CD14-positive monocyte (primary cell): ENCODE measurements at regions not wholly inside any gene's neighbourhood (a gene's known extent, or its start where the extent isn't known, plus 50 kb on each side); places are given as distances from the start of the nearest gene placed in this dataset.

ENCODE experiments used
- DNase-seq, 3 donors: peaks; one replicate each; pipeline ENCODE4 v3.0.0-alpha.2; 2011 to 2022
- H2AFZ ChIP-seq: 2 replicates; pipeline ENCODE4 v1.6.0; 2012; ENCODE audit warnings: mild to moderate bottlenecking, low read depth, low read length, inconsistent platforms; ENCODE audit not compliant: insufficient read depth, poor library complexity, severe bottlenecking
- H3K27ac ChIP-seq, 2 donors: 1 replicate in 1 of 2; 2 replicates in 1 of 2; pipeline ENCODE4 v1.5.1; 2012 to 2013; ENCODE audit warnings: low read length in 2 of 2, control low read depth in 1 of 2, inconsistent platforms in 1 of 2, low read depth in 1 of 2, mild to moderate bottlenecking in 1 of 2
- H3K27me3 ChIP-seq, 2 donors: one replicate each; pipeline versions ENCODE4 v1.6.0 to v1.6.1; 2011 to 2013; ENCODE audit warnings: low read length in 2 of 2; ENCODE audit not compliant: control insufficient read depth in 2 of 2, insufficient read depth in 2 of 2
- H3K36me3 ChIP-seq, 2 donors: replicated peaks in 1 of 2; 1 replicate in 1 of 2; 2 replicates in 1 of 2; pipeline versions ENCODE4 v1.5.1 to v1.6.1; 2012 to 2013; ENCODE audit warnings: low read length in 2 of 2, control low read depth in 1 of 2, inconsistent platforms in 1 of 2, mild to moderate bottlenecking in 1 of 2; ENCODE audit not compliant: insufficient read depth in 2 of 2, control insufficient read depth in 1 of 2
- H3K4me1 ChIP-seq, 2 donors: 1 replicate in 1 of 2; 2 replicates in 1 of 2; pipeline versions ENCODE4 v1.5.1 to v1.6.1; 2012 to 2013; ENCODE audit warnings: low read length in 2 of 2, control low read depth in 1 of 2, inconsistent platforms in 1 of 2, mild to moderate bottlenecking in 1 of 2, moderate library complexity in 1 of 2; ENCODE audit not compliant: insufficient read depth in 2 of 2, control insufficient read depth in 1 of 2
- H3K4me2 ChIP-seq: replicated peaks from 2 replicates; pipeline ENCODE3; 2012; ENCODE audit warnings: low read length, moderate library complexity, mild to moderate bottlenecking; ENCODE audit not compliant: poor library complexity, severe bottlenecking; ENCODE audit errors: extremely low read depth
- H3K4me3 ChIP-seq, 3 experiments: fragments of 200-600 bp in 1 of 3; sonication (generic) in 1 of 3; replicated peaks in 1 of 3; 1 replicate in 2 of 3; 2 replicates in 1 of 3; pipeline ENCODE4 v1.5.1; 2011 to 2013; ENCODE audit warnings: low read length in 3 of 3, mild to moderate bottlenecking in 3 of 3, control low read depth in 2 of 3, low read depth in 2 of 3, inconsistent platforms in 1 of 3, moderate library complexity in 1 of 3
- H3K79me2 ChIP-seq: 2 replicates; pipeline ENCODE4 v1.6.0; 2012; ENCODE audit warnings: mild to moderate bottlenecking, control low read depth, inconsistent platforms, low read length, moderate library complexity; ENCODE audit not compliant: insufficient read depth
- H3K9ac ChIP-seq: 2 replicates; pipeline ENCODE4 v1.6.0; 2017; ENCODE audit warnings: low read length, mild to moderate bottlenecking; ENCODE audit not compliant: insufficient read depth, poor library complexity, severe bottlenecking
- H3K9me3 ChIP-seq, 2 donors: replicated peaks in 1 of 2; 1 replicate in 1 of 2; 2 replicates in 1 of 2; pipeline versions ENCODE4 v1.5.1 to v1.6.1; 2012 to 2013; ENCODE audit warnings: low read length in 2 of 2, control low read depth in 1 of 2; ENCODE audit not compliant: control insufficient read depth in 1 of 2, insufficient read depth in 1 of 2
- H4K20me1 ChIP-seq: 2 replicates; pipeline ENCODE4 v1.6.0; 2012; ENCODE audit warnings: mild to moderate bottlenecking, low read length, control low read depth, moderate library complexity; ENCODE audit not compliant: insufficient read depth
- H3K27ac Mint-ChIP-seq, 7 donors: one replicate each; pipeline ENCODE4 v1.8.0; 2020; ENCODE audit warnings: mild to moderate bottlenecking in 7 of 7, mixed read lengths in 7 of 7, moderate library complexity in 6 of 7, inconsistent platforms in 2 of 7
- H3K27me3 Mint-ChIP-seq, 3 donors: one replicate each; pipeline ENCODE4 v1.8.0; 2021 to 2022; ENCODE audit warnings: low read depth in 3 of 3, mild to moderate bottlenecking in 3 of 3, mixed read lengths in 3 of 3, moderate library complexity in 3 of 3, inconsistent platforms in 1 of 3
- H3K36me3 Mint-ChIP-seq, 2 donors: one replicate each; pipeline ENCODE4 v1.8.0; 2020; ENCODE audit warnings: mixed read lengths in 2 of 2, inconsistent platforms in 1 of 2, mild to moderate bottlenecking in 1 of 2
- H3K4me1 Mint-ChIP-seq: one replicate; pipeline ENCODE4 v1.8.0; 2020; ENCODE audit warnings: mild to moderate bottlenecking, mixed read lengths
- H3K4me3 Mint-ChIP-seq, 2 donors: one replicate each; pipeline ENCODE4 v1.8.0; 2020; ENCODE audit warnings: mild to moderate bottlenecking in 2 of 2, mixed read lengths in 2 of 2, moderate library complexity in 1 of 2
- H3K9me3 Mint-ChIP-seq, 7 donors: one replicate each; pipeline ENCODE4 v1.8.0; 2020 to 2022; ENCODE audit warnings: mixed read lengths in 7 of 7, mild to moderate bottlenecking in 6 of 7, moderate library complexity in 6 of 7, inconsistent platforms in 2 of 7
- intact Hi-C, 2 donors: fragments of 100-400 bp; cut with micrococcal nuclease; formaldehyde crosslinking; loops; one replicate each; pipeline versions ENCODE4 v1.15.0 to v1.15.1; 2023
- TF ChIP-seq, protein P1 (sequence below): fragments of 200-600 bp; IDR thresholded peaks from one replicate; pipeline ENCODE4 v1.8.0; 2022; ENCODE audit warnings: antibody characterized with exemption, mild to moderate bottlenecking

GRCh38 chr3:117407317-117407716 is 697.7 kb downstream of the TUSC7 start:
- no peak for DNase-seq
- Mint-ChIP-seq H3K27ac (no peak overlapping the region), H3K4me3 (no peak overlapping the region), H3K4me1 (peaks cover 21% of the 10 kb centered on the region), H3K27me3 (peaks cover 2% of the 10 kb centered on the region in 3 donors), H3K36me3 (no peaks in the 10 kb centered on the region), H3K9me3 (peaks cover 0 to 4% (median 3%) of the 10 kb centered on the region in 7 donors)
- Histone ChIP-seq H3K79me2 (no peaks in the 10 kb centered on the region), H3K9me3 (no peaks in the 10 kb centered on the region), H3K4me1 (peaks cover 9 to 19% of the 10 kb centered on the region in 2 donors), H3K4me3 (no peak overlapping the region), H3K4me2 (no peak overlapping the region), H3K27me3 (no peaks in the 10 kb centered on the region), H2AFZ (no peak overlapping the region), H3K9ac (no peak overlapping the region), H4K20me1 (no peaks in the 10 kb centered on the region), H3K36me3 (no peaks in the 10 kb centered on the region), H3K27ac (no peak overlapping the region)
- TF ChIP-seq, protein P1, sequence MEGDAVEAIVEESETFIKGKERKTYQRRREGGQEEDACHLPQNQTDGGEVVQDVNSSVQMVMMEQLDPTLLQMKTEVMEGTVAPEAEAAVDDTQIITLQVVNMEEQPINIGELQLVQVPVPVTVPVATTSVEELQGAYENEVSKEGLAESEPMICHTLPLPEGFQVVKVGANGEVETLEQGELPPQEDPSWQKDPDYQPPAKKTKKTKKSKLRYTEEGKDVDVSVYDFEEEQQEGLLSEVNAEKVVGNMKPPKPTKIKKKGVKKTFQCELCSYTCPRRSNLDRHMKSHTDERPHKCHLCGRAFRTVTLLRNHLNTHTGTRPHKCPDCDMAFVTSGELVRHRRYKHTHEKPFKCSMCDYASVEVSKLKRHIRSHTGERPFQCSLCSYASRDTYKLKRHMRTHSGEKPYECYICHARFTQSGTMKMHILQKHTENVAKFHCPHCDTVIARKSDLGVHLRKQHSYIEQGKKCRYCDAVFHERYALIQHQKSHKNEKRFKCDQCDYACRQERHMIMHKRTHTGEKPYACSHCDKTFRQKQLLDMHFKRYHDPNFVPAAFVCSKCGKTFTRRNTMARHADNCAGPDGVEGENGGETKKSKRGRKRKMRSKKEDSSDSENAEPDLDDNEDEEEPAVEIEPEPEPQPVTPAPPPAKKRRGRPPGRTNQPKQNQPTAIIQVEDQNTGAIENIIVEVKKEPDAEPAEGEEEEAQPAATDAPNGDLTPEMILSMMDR: peak; percentile 20
- intact Hi-C loops: no loop called here

DNA sequence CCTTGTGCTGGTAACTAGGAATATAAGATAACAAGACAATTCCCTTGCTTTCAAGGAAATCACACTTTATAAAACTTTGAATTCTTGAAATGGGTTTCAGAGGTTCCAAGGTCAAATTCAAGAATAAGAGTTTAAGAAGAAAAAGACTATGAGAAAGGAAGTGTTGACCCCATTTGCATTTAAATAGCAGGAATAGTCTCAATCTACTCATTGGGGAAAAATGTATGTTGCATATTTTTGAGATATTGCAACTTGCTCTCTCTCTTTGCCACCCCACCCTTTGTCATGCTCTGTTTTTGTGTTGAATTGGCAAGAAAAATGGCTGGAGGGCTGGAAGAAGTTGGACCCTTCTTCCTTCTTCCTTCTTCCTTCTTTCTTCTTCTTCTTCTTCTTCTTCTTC is 699.2 kb downstream of the TUSC7 start:
- peaks cover 0 to 4% (median 3%) of the 10 kb centered on the region in 7 donors for H3K9me3 Mint-ChIP-seq
- intact Hi-C loops: no loop called here
- TF ChIP-seq, protein P1: no peak
- H3K4me1 ChIP-seq: peaks cover 9 to 19% of the 10 kb centered on the region in 2 donors
- H3K4me3 ChIP-seq: no peak overlapping the region
- H3K4me1 Mint-ChIP-seq: peaks cover 21% of the 10 kb centered on the region
- no peaks in the 10 kb centered on the region for H3K27me3 ChIP-seq
- no peak overlapping the region for H3K27ac Mint-ChIP-seq
- no peak overlapping the region for H3K4me2 ChIP-seq
- no peak overlapping the region for H3K9ac ChIP-seq
- no peak overlapping the region for H3K27ac ChIP-seq
- H3K79me2 ChIP-seq: no peaks in the 10 kb centered on the region
- no peak overlapping the region for H3K4me3 Mint-ChIP-seq
- no peaks in the 10 kb centered on the region for H3K36me3 ChIP-seq
- no peaks in the 10 kb centered on the region for H3K9me3 ChIP-seq
- no peak for DNase-seq
- no peaks in the 10 kb centered on the region for H4K20me1 ChIP-seq
- H2AFZ ChIP-seq: no peak overlapping the region
- H3K36me3 Mint-ChIP-seq: no peaks in the 10 kb centered on the region
- H3K27me3 Mint-ChIP-seq: peaks cover 2 to 4% (median 2%) of the 10 kb centered on the region in 3 donors
